Lower leg skin (tissue), 4 donors: ENCODE measurements at regions not wholly inside any gene's neighbourhood (a gene's known extent, or its start where the extent isn't known, plus 50 kb on each side); places are given as distances from the start of the nearest gene placed in this dataset.
"Not testable (repeated sequence)": the region's sequence is repeated elsewhere in the genome, so short reads cannot be mapped to it uniquely, and the experiment has no call there.

Source experiments
- DNase-seq, 2 donors: peaks; one replicate each; pipeline ENCODE4 v3.0.0-alpha.2; 2019; ENCODE audit warnings: low spot score in 2 of 2
- H3K4me3 ChIP-seq: fragments of 200-600 bp; sonication (generic); 2 replicates; pipeline ENCODE4 v1.5.1; 2017; ENCODE audit warnings: mild to moderate bottlenecking, low read depth; ENCODE audit not compliant: poor library complexity, severe bottlenecking
- POLR2A ChIP-seq, 2 donors: fragments of 450-650 bp; IDR thresholded peaks; one replicate each; pipeline ENCODE4 v1.6.1; 2016 to 2017; ENCODE audit warnings: antibody characterized with exemption in 2 of 2, mild to moderate bottlenecking in 1 of 2, moderate library complexity in 1 of 2
- WGBS, 2 donors: methylation state at CpG; one replicate each; pipeline ENCODE4 v1.1.5; 2018; 5-methylcytosine and 5-hydroxymethylcytosine counted together
- intact Hi-C: fragments of 100-400 bp; cut with DNase I; formaldehyde crosslinking; loops from one replicate; pipeline ENCODE4 v1.15.0; 2023; ENCODE audit warnings: low total_unique reads
- TF ChIP-seq, protein P1 (sequence below), 3 donors: fragments of 450-650 bp; IDR thresholded peaks; one replicate each; pipeline ENCODE4 v1.5.1; 2016; ENCODE audit warnings: antibody characterized with exemption in 3 of 3, mild to moderate bottlenecking in 3 of 3, moderate library complexity in 2 of 3

GRCh38 chr21:28068455-28069358 lies 924.0 kb downstream of the LTN1 start:
- DNase-seq = no peak
- WGBS, 2 donors = 72 to 75% methylated on average over 4 of the region's 4 CpGs
- TF ChIP-seq POLR2A (IDR thresholded peaks at IDR 0.05) = no peak
- TF ChIP-seq, protein P1, sequence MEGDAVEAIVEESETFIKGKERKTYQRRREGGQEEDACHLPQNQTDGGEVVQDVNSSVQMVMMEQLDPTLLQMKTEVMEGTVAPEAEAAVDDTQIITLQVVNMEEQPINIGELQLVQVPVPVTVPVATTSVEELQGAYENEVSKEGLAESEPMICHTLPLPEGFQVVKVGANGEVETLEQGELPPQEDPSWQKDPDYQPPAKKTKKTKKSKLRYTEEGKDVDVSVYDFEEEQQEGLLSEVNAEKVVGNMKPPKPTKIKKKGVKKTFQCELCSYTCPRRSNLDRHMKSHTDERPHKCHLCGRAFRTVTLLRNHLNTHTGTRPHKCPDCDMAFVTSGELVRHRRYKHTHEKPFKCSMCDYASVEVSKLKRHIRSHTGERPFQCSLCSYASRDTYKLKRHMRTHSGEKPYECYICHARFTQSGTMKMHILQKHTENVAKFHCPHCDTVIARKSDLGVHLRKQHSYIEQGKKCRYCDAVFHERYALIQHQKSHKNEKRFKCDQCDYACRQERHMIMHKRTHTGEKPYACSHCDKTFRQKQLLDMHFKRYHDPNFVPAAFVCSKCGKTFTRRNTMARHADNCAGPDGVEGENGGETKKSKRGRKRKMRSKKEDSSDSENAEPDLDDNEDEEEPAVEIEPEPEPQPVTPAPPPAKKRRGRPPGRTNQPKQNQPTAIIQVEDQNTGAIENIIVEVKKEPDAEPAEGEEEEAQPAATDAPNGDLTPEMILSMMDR (IDR thresholded peaks at IDR 0.05) = no peak
- intact Hi-C loops = no loop called here
- no peak overlapping the region for H3K4me3 ChIP-seq

- intact Hi-C loops = no loop called here
- DNase-seq = no peak
- 56 to 60% methylated on average over 7 of the region's 7 CpGs for WGBS, 2 donors
- TF ChIP-seq, protein P1 (IDR thresholded peaks at IDR 0.05) = no peak
- no peak for TF ChIP-seq POLR2A (IDR thresholded peaks at IDR 0.05)
- no peak overlapping the region for H3K4me3 ChIP-seq
These were observed 925.9 kb downstream of the LTN1 start for GRCh38 chr21:28066596-28067387.

- no peak for DNase-seq
- no peak overlapping the region for H3K4me3 ChIP-seq
- WGBS, 2 donors = 19 to 28% methylated on average over 1 of the region's 1 CpG
- no peak for TF ChIP-seq POLR2A (IDR thresholded peaks at IDR 0.05)
- TF ChIP-seq, protein P1 (IDR thresholded peaks at IDR 0.05) = no peak
- intact Hi-C loops = no loop called here
These were observed 926.6 kb downstream of the LTN1 start for GRCh38 chr21:28066076-28066475.

- intact Hi-C loops = no loop called here
- no peak for DNase-seq
- no peak for TF ChIP-seq POLR2A (IDR thresholded peaks at IDR 0.05)
- TF ChIP-seq, protein P1 (IDR thresholded peaks at IDR 0.05) = no peak
- H3K4me3 ChIP-seq = no peak overlapping the region
- 77 to 87% methylated on average over 6 of the region's 6 CpGs for WGBS, 2 donors
These were observed 929.1 kb downstream of the LTN1 start for GRCh38 chr21:28063241-28064216.

DNA sequence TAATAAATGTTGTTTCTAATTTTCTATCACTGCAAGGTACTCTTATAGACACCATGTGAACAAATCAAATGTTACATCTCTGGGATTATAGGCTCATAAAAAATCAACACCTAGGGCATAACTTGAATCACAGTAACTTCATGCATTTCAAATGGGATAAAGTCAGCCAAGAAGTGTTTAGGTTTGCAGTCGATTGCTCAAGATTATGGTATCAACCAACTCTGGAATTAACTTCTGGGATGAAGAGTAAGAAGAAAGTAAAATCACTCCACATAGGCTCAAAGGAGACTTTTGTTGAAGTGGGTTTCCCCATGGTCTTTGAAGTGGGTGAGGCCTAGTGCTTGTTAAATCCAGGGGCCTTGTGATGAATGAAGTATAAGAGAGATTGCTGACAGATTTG lies 939.7 kb downstream of the LTN1 start:
- WGBS, 2 donors = 35 to 81% methylated on average over 1 of the region's 1 CpG
- DNase-seq, H3K4me3 ChIP-seq, intact Hi-C loops: not testable (repeated sequence)

GRCh38 chr21:28051649-28052048 lies 941.0 kb downstream of the LTN1 start:
- 20 to 22% methylated on average over 4 of the region's 4 CpGs for WGBS, 2 donors
- intact Hi-C loops, H3K4me3 ChIP-seq, DNase-seq: not testable (repeated sequence)

GRCh38 chr21:28035692-28036091 lies 957.0 kb downstream of the LTN1 start:
- H3K4me3 ChIP-seq, DNase-seq, intact Hi-C loops: not testable (repeated sequence)

- DNase-seq, intact Hi-C loops, H3K4me3 ChIP-seq: not testable (repeated sequence)
- WGBS, 2 donors = 55 to 56% methylated on average over 2 of the region's 2 CpGs
These were observed 957.8 kb downstream of the LTN1 start for GRCh38 chr21:28034916-28035315.

DNA sequence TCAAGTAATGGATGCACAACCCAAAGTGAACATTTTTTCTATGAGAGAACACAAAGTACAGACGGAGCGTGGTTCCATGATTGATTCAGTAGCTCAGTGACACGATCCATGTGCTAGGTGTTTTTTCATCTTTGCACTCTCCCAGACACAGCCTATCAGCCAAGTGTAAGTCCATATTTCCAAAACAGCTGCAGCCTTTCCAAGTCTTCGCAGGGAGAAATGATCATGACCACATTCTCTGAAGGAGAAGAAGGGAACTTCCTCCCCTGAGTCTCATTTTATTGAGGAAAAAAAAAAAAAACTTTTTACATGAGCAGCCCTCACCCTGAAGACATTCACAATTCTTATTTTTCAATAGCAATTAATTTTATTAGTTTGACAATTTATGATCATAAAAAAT lies 958.3 kb downstream of the LTN1 start:
- WGBS, 2 donors = 61 to 66% methylated on average over 4 of the region's 4 CpGs
- intact Hi-C loops, H3K4me3 ChIP-seq, DNase-seq: not testable (repeated sequence)
